Astrocyte (in vitro differentiated cells and primary cell): ENCODE measurements at regions not wholly inside any gene's neighbourhood (a gene's known extent, or its start where the extent isn't known, plus 50 kb on each side); places are given as distances from the start of the nearest gene placed in this dataset.

Source experiments
- DNase-seq: peaks from one replicate; pipeline ENCODE4 v3.0.0-alpha.2; 2010; ENCODE audit warnings: low read depth
- FAIRE-seq: peaks from 2 replicates; lab custom pipeline; 2011; peaks lifted over from hg19 to GRCh38; lab: Jason Lieb, UNC
- H2AFZ ChIP-seq: 2 replicates; pipeline ENCODE4 v1.6.0; 2012; ENCODE audit warnings: low read depth, low read length, inconsistent platforms
- H3K27ac ChIP-seq: 2 replicates; pipeline ENCODE4 v1.5.1; 2011; ENCODE audit warnings: low read depth, low read length, inconsistent platforms
- H3K27me3 ChIP-seq: 2 replicates; pipeline ENCODE4 v1.6.0; 2011; ENCODE audit warnings: low read length, inconsistent platforms; ENCODE audit not compliant: insufficient read depth
- H3K36me3 ChIP-seq: 2 replicates; pipeline ENCODE4 v1.5.1; 2011; ENCODE audit warnings: low read length, inconsistent platforms; ENCODE audit not compliant: insufficient read depth
- H3K4me1 ChIP-seq: 2 replicates; pipeline ENCODE4 v1.5.1; 2011; ENCODE audit warnings: low read length, inconsistent platforms; ENCODE audit not compliant: insufficient read depth
- H3K4me2 ChIP-seq: 2 replicates; pipeline ENCODE4 v1.6.0; 2012; ENCODE audit warnings: low read length, inconsistent platforms
- H3K4me3 ChIP-seq: 2 replicates; pipeline ENCODE4 v1.5.1; 2011; ENCODE audit warnings: low read depth, mild to moderate bottlenecking, low read length, inconsistent platforms; ENCODE audit not compliant: insufficient read depth
- H3K79me2 ChIP-seq: 2 replicates; pipeline ENCODE4 v1.6.0; 2012; ENCODE audit warnings: mild to moderate bottlenecking, low read length, inconsistent platforms; ENCODE audit not compliant: insufficient read depth
- H3K9ac ChIP-seq: 2 replicates; pipeline ENCODE4 v1.6.0; 2012; ENCODE audit warnings: mild to moderate bottlenecking, low read length, inconsistent platforms
- H3K9me3 ChIP-seq: 2 replicates; pipeline ENCODE4 v1.5.1; 2012; ENCODE audit warnings: low read depth, mild to moderate bottlenecking, low read length, inconsistent platforms; ENCODE audit not compliant: insufficient read depth
- H4K20me1 ChIP-seq: 2 replicates; pipeline ENCODE4 v1.6.0; 2012; ENCODE audit warnings: low read length, inconsistent platforms; ENCODE audit not compliant: insufficient read depth
- H3K27ac Mint-ChIP-seq: one replicate; pipeline ENCODE4 v1.8.0; 2021; ENCODE audit warnings: mild to moderate bottlenecking, mixed read lengths; ENCODE audit not compliant: unreplicated experiment
- H3K27me3 Mint-ChIP-seq: one replicate; pipeline ENCODE4 v1.8.0; 2021; ENCODE audit warnings: low read depth, mixed read lengths; ENCODE audit not compliant: unreplicated experiment
- H3K36me3 Mint-ChIP-seq: one replicate; pipeline ENCODE4 v1.8.0; 2021; ENCODE audit warnings: low read depth, mixed read lengths; ENCODE audit not compliant: unreplicated experiment
- H3K4me1 Mint-ChIP-seq: one replicate; pipeline ENCODE4 v1.8.0; 2021; ENCODE audit warnings: low read depth, mixed read lengths; ENCODE audit not compliant: unreplicated experiment
- H3K4me3 Mint-ChIP-seq: one replicate; pipeline ENCODE4 v1.8.0; 2021; ENCODE audit warnings: mild to moderate bottlenecking, moderate library complexity, mixed read lengths; ENCODE audit not compliant: unreplicated experiment
- H3K9me3 Mint-ChIP-seq: one replicate; pipeline ENCODE4 v1.8.0; 2021; ENCODE audit warnings: mild to moderate bottlenecking, mixed read lengths; ENCODE audit not compliant: unreplicated experiment
- EZH2 ChIP-seq: IDR thresholded peaks from 2 replicates; pipeline ENCODE4 v1.6.1; 2012; ENCODE audit warnings: mild to moderate bottlenecking, low read length, inconsistent platforms; ENCODE audit not compliant: insufficient read depth
- TF ChIP-seq, protein P1 (sequence below): IDR thresholded peaks from 2 replicates; pipeline ENCODE4 v1.5.1; 2011; ENCODE audit warnings: low read depth, mild to moderate bottlenecking, inconsistent platforms, low read length, moderate library complexity; ENCODE audit not compliant: insufficient read depth

DNA sequence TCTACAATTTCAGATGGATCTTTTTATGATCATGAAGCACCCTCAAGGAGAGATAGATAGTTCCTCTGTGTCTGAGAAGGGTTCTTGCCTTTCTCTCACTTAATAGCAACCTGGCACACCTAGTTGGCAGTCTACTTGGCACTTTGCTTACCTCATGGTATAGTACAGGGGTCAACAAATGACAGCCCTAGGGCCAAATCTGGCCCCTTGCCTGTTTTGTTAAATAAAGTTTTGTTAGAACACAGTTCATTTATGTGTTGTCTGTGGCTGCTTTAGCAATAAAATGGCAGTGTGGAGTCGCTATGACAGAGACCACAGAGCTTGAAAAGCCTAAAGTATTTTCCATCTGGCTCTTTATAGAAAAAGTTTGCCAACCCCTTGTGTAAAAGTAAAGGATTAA lies 119.3 kb upstream of the CPEB4 start:
- no peaks in the 10 kb centered on the region for H4K20me1 ChIP-seq
- no peak for FAIRE-seq
- no peak overlapping the region for H3K27ac ChIP-seq
- no peak overlapping the region for H3K9ac ChIP-seq
- no peak overlapping the region for H2AFZ ChIP-seq
- H3K79me2 ChIP-seq: no peaks in the 10 kb centered on the region
- H3K4me3 ChIP-seq: no peak overlapping the region
- H3K4me3 Mint-ChIP-seq: no peak overlapping the region
- peaks cover 3% of the 10 kb centered on the region for H3K27me3 ChIP-seq
- H3K4me2 ChIP-seq: no peak overlapping the region
- peaks cover 17% of the 10 kb centered on the region for H3K27me3 Mint-ChIP-seq
- H3K36me3 Mint-ChIP-seq: no peaks in the 10 kb centered on the region
- peaks cover 29% of the 10 kb centered on the region for H3K4me1 ChIP-seq
- no peak for DNase-seq
- no peak for TF ChIP-seq EZH2
- TF ChIP-seq, protein P1, sequence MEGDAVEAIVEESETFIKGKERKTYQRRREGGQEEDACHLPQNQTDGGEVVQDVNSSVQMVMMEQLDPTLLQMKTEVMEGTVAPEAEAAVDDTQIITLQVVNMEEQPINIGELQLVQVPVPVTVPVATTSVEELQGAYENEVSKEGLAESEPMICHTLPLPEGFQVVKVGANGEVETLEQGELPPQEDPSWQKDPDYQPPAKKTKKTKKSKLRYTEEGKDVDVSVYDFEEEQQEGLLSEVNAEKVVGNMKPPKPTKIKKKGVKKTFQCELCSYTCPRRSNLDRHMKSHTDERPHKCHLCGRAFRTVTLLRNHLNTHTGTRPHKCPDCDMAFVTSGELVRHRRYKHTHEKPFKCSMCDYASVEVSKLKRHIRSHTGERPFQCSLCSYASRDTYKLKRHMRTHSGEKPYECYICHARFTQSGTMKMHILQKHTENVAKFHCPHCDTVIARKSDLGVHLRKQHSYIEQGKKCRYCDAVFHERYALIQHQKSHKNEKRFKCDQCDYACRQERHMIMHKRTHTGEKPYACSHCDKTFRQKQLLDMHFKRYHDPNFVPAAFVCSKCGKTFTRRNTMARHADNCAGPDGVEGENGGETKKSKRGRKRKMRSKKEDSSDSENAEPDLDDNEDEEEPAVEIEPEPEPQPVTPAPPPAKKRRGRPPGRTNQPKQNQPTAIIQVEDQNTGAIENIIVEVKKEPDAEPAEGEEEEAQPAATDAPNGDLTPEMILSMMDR: no peak
- no peak overlapping the region for H3K27ac Mint-ChIP-seq
- no peaks in the 10 kb centered on the region for H3K9me3 ChIP-seq
- H3K9me3 Mint-ChIP-seq: peaks cover 2% of the 10 kb centered on the region
- H3K36me3 ChIP-seq: no peaks in the 10 kb centered on the region
- peaks cover 23% of the 10 kb centered on the region for H3K4me1 Mint-ChIP-seq

DNA sequence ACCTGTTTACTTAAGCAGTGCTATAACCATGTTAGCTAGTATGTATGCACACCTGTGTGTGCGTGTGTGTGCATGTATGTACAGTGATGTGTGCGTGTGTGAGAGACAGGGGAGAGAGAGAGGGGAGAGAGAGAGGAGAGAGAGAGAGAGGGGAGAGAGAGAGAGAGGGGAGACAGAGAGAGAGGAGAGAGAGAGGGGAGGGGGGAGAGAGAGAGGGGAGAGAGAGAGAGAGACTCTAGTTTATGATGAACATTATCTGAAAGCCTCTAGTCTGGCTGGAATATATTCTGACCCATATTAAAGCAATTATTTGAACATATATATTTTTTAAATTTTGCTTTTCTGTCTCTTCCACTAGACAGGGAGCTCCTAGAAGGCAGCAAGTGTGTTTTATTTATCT lies 117.5 kb upstream of the CPEB4 start:
- DNase-seq: no peak
- Mint-ChIP-seq H3K4me1 (peaks cover 8% of the 10 kb centered on the region), H3K9me3 (peaks cover 2% of the 10 kb centered on the region), H3K27ac (no peak overlapping the region), H3K27me3 (peaks cover 28% of the 10 kb centered on the region), H3K4me3 (no peak overlapping the region), H3K36me3 (no peaks in the 10 kb centered on the region)
- no peak for TF ChIP-seq EZH2
- TF ChIP-seq, protein P1: no peak
- Histone ChIP-seq H3K36me3 (no peaks in the 10 kb centered on the region), H3K4me1 (peaks cover 15% of the 10 kb centered on the region), H3K4me2 (peak overlapping the region; percentile 54), H3K79me2 (no peaks in the 10 kb centered on the region), H2AFZ (no peak overlapping the region), H3K27ac (no peak overlapping the region), H3K9ac (no peak overlapping the region), H4K20me1 (no peaks in the 10 kb centered on the region), H3K9me3 (no peaks in the 10 kb centered on the region), H3K4me3 (no peak overlapping the region), H3K27me3 (peaks cover 3% of the 10 kb centered on the region)
- FAIRE-seq: no peak

DNA sequence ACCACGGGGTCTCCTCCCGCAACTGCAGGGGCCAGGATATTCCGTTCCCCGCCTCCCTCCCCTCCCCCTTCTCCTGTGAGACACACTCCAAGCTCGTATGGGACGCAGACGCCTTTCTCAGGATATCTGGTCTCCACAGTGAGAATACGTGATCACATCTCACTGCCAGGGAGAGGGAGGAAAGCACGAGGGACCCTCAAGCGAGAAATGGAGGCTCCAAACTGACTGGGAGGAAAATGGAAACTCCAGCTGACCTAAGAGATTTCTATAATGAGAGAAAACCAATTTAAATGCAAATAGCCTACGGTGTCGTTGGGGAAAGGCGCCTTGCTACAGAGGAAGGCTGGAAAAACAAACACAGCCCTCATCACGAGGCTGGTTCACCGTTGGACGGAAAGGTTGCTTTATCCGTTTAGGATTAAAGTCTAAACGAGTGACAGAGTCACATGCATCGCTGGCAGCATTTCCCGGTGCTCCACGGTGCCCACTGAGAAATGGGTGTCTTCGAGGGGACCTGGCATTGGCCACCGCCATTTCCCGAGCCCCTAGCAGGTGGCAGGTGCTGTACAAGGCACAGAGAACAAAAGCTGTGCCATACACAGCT lies 116.9 kb upstream of the CPEB4 start:
- H3K27me3 ChIP-seq: peaks cover 3% of the 10 kb centered on the region
- H3K9ac ChIP-seq: no peak overlapping the region
- H4K20me1 ChIP-seq: no peaks in the 10 kb centered on the region
- peaks cover 31% of the 10 kb centered on the region for H3K27me3 Mint-ChIP-seq
- no peak for DNase-seq
- no peak overlapping the region for H3K4me3 Mint-ChIP-seq
- peak overlapping the region; percentile 72 for H2AFZ ChIP-seq
- peaks cover 2% of the 10 kb centered on the region for H3K9me3 Mint-ChIP-seq
- no peak overlapping the region for H3K27ac Mint-ChIP-seq
- H3K36me3 ChIP-seq: no peaks in the 10 kb centered on the region
- no peaks in the 10 kb centered on the region for H3K36me3 Mint-ChIP-seq
- no peak overlapping the region for H3K27ac ChIP-seq
- H3K79me2 ChIP-seq: no peaks in the 10 kb centered on the region
- no peaks in the 10 kb centered on the region for H3K9me3 ChIP-seq
- peaks cover 12% of the 10 kb centered on the region for H3K4me1 ChIP-seq
- FAIRE-seq: no peak
- TF ChIP-seq, protein P1: no peak
- no peak for TF ChIP-seq EZH2
- H3K4me2 ChIP-seq: peak overlapping the region; percentile 54
- no peak overlapping the region for H3K4me3 ChIP-seq
- H3K4me1 Mint-ChIP-seq: peaks cover 3% of the 10 kb centered on the region
